Mesendoderm (in vitro differentiated cells): ENCODE measurements at regions not wholly inside any gene's neighbourhood (a gene's known extent, or its start where the extent isn't known, plus 50 kb on each side); places are given as distances from the start of the nearest gene placed in this dataset.

ENCODE experiments used
- DNase-seq: peaks from one replicate; pipeline ENCODE4 v3.0.0; 2013
- H2AK5ac ChIP-seq: 2 replicates; pipeline ENCODE4 v1.6.1; 2013; ENCODE audit warnings: low read length, inconsistent platforms
- H2BK120ac ChIP-seq: 2 replicates; pipeline ENCODE4 v1.6.1; 2013; ENCODE audit warnings: low read depth, mild to moderate bottlenecking, low read length, moderate library complexity, mixed read lengths
- H2BK15ac ChIP-seq: replicated peaks from 2 replicates; pipeline ENCODE4 v1.6.1; 2013; ENCODE audit warnings: low read depth, mild to moderate bottlenecking, moderate library complexity
- H2BK5ac ChIP-seq: 2 replicates; pipeline ENCODE4 v1.6.1; 2013; ENCODE audit warnings: low read length, inconsistent platforms
- H3K18ac ChIP-seq: 2 replicates; pipeline ENCODE4 v1.6.1; 2013; ENCODE audit warnings: mild to moderate bottlenecking, low read length, mixed read lengths
- H3K23ac ChIP-seq: one replicate; pipeline ENCODE4 v1.6.1; 2013; ENCODE audit warnings: low read length
- H3K27ac ChIP-seq: 2 replicates; pipeline ENCODE4 v1.5.1; 2013; ENCODE audit warnings: low read depth, mild to moderate bottlenecking, inconsistent platforms, low read length, moderate library complexity
- H3K27me3 ChIP-seq: 2 replicates; pipeline ENCODE4 v1.6.1; 2013; ENCODE audit warnings: low read length, control low read depth, mild to moderate bottlenecking, inconsistent platforms; ENCODE audit not compliant: insufficient read depth, poor library complexity
- H3K36me3 ChIP-seq: 2 replicates; pipeline ENCODE4 v1.6.1; 2013; ENCODE audit warnings: low read length, inconsistent platforms; ENCODE audit not compliant: control insufficient read depth, insufficient read depth
- H3K4ac ChIP-seq: one replicate; pipeline ENCODE4 v1.6.1; 2013; ENCODE audit warnings: low read depth, mild to moderate bottlenecking, low read length, moderate library complexity
- H3K4me1 ChIP-seq: 2 replicates; pipeline ENCODE4 v1.6.1; 2013; ENCODE audit warnings: low read depth, low read length, inconsistent platforms; ENCODE audit not compliant: control insufficient read depth
- H3K4me2 ChIP-seq: 2 replicates; pipeline ENCODE4 v1.6.1; 2013; ENCODE audit warnings: low read length
- H3K4me3 ChIP-seq: 2 replicates; pipeline ENCODE4 v1.5.1; 2013; ENCODE audit warnings: mild to moderate bottlenecking, low read length
- H3K56ac ChIP-seq: one replicate; pipeline ENCODE4 v1.6.1; 2013; ENCODE audit warnings: low read length
- H3K79me1 ChIP-seq: 2 replicates; pipeline ENCODE4 v1.6.1; 2013; ENCODE audit warnings: low read length, inconsistent platforms
- H3K79me2 ChIP-seq: 2 replicates; pipeline ENCODE4 v1.6.1; 2013; ENCODE audit warnings: mild to moderate bottlenecking, low read length; ENCODE audit not compliant: control insufficient read depth, insufficient read depth
- H3K9ac ChIP-seq: 2 replicates; pipeline ENCODE4 v1.6.1; 2013; ENCODE audit warnings: low read length, inconsistent platforms
- H4K5ac ChIP-seq: one replicate; pipeline ENCODE4 v1.6.1; 2013; ENCODE audit warnings: low read length
- H4K8ac ChIP-seq: one replicate; pipeline ENCODE4 v1.6.1; 2013; ENCODE audit warnings: low read depth, mild to moderate bottlenecking, control low read depth, low read length, moderate library complexity
- WGBS: extraction: QIAGEN DNeasy Blood & Tissue Kit; methylation state at CpG from one replicate; pipeline ENCODE4 v1.1.7; 2013; ENCODE audit warnings: low lambda C conversion rate, missing lambda C conversion rate; ENCODE audit not compliant: insufficient coverage; ENCODE audit errors: extremely low coverage; 5-methylcytosine and 5-hydroxymethylcytosine counted together

DNA sequence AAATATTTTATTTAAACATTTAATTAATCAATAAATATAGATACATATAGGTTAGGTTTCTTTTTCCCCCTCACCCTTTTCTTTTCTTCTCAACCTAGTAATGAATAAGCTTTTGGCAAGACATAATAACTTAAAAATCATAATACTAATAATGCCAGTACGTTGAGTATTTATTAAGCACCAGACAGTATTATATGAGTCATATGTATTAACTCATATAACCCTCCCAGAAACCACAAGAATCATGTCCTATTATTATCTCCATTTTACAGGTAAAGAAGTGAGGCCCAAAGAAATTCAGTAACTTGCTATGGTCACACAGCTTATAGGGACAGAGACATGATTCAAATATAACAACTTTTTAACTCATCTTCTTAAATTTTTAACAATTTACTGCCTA is 834.5 kb upstream of the ADGRL2 start:
- no peak overlapping the region for H4K8ac ChIP-seq
- H3K23ac ChIP-seq, result no peak overlapping the region
- H3K36me3 ChIP-seq, result no peaks in the 10 kb centered on the region
- H2BK5ac ChIP-seq, result no peak overlapping the region
- H3K4me1 ChIP-seq, result no peaks in the 10 kb centered on the region
- H3K79me2 ChIP-seq, result no peaks in the 10 kb centered on the region
- WGBS, result no CpG with 5 or more reads among the region's 1 CpG
- H3K4ac ChIP-seq, result no peak overlapping the region
- H2AK5ac ChIP-seq, result no peak overlapping the region
- no peak overlapping the region for H3K18ac ChIP-seq
- no peaks in the 10 kb centered on the region for H3K27me3 ChIP-seq
- H3K4me2 ChIP-seq, result no peak overlapping the region
- DNase-seq, result no peak
- H3K79me1 ChIP-seq, result no peaks in the 10 kb centered on the region
- no peak overlapping the region for H3K56ac ChIP-seq
- H3K9ac ChIP-seq, result no peak overlapping the region
- H2BK15ac ChIP-seq, result no peak overlapping the region
- no peak overlapping the region for H3K4me3 ChIP-seq
- no peak overlapping the region for H2BK120ac ChIP-seq
- H4K5ac ChIP-seq, result no peak overlapping the region
- H3K27ac ChIP-seq, result no peak overlapping the region

DNA sequence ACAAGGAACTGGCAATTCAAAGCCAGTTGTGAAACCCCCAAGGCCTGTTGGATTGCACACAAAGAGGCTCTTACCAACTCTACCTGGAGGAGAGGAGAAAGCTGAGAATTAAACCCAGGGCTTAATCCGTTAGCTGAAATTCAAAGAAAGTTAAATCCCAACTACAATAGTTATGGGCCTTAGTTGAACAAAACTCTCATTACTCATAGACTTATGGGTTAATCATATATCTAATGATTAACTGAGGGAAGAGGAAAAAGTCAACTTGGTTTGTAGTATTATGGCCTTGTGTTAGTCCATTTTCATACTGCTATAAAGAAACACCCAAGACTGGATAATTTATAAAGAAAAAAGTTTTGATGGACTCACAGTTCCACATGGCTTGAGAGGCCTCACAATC is 838.2 kb upstream of the ADGRL2 start:
- no peaks in the 10 kb centered on the region for H3K4me1 ChIP-seq
- no peak overlapping the region for H4K5ac ChIP-seq
- no peak overlapping the region for H3K4me3 ChIP-seq
- no peaks in the 10 kb centered on the region for H3K79me1 ChIP-seq
- H3K9ac ChIP-seq, result no peak overlapping the region
- no peak overlapping the region for H2AK5ac ChIP-seq
- H2BK120ac ChIP-seq, result no peak overlapping the region
- no peak overlapping the region for H3K56ac ChIP-seq
- no peak overlapping the region for H3K4me2 ChIP-seq
- H4K8ac ChIP-seq, result no peak overlapping the region
- WGBS, result no CpG with 5 or more reads among the region's 1 CpG
- H3K27ac ChIP-seq, result no peak overlapping the region
- no peak for DNase-seq
- no peaks in the 10 kb centered on the region for H3K79me2 ChIP-seq
- H3K23ac ChIP-seq, result no peak overlapping the region
- H3K36me3 ChIP-seq, result no peaks in the 10 kb centered on the region
- no peak overlapping the region for H3K18ac ChIP-seq
- H2BK15ac ChIP-seq, result no peak overlapping the region
- H3K4ac ChIP-seq, result no peak overlapping the region
- H2BK5ac ChIP-seq, result no peak overlapping the region
- no peaks in the 10 kb centered on the region for H3K27me3 ChIP-seq

GRCh38 chr1:80961464-80962190 is 839.1 kb upstream of the ADGRL2 start:
- no peak for DNase-seq
- no CpG with 5 or more reads among the region's 5 CpGs for WGBS
- H3K56ac ChIP-seq, result no peak overlapping the region
- no peak overlapping the region for H2AK5ac ChIP-seq
- H3K23ac ChIP-seq, result no peak overlapping the region
- H2BK5ac ChIP-seq, result no peak overlapping the region
- H3K36me3 ChIP-seq, result no peaks in the 10 kb centered on the region
- H3K79me1 ChIP-seq, result no peaks in the 10 kb centered on the region
- H3K9ac ChIP-seq, result no peak overlapping the region
- no peak overlapping the region for H2BK120ac ChIP-seq
- no peak overlapping the region for H2BK15ac ChIP-seq
- no peak overlapping the region for H3K4me3 ChIP-seq
- no peak overlapping the region for H3K4me2 ChIP-seq
- H3K4me1 ChIP-seq, result no peaks in the 10 kb centered on the region
- no peak overlapping the region for H4K5ac ChIP-seq
- H3K79me2 ChIP-seq, result no peaks in the 10 kb centered on the region
- no peak overlapping the region for H4K8ac ChIP-seq
- no peak overlapping the region for H3K18ac ChIP-seq
- H3K27ac ChIP-seq, result no peak overlapping the region
- H3K4ac ChIP-seq, result no peak overlapping the region
- H3K27me3 ChIP-seq, result no peaks in the 10 kb centered on the region

DNA sequence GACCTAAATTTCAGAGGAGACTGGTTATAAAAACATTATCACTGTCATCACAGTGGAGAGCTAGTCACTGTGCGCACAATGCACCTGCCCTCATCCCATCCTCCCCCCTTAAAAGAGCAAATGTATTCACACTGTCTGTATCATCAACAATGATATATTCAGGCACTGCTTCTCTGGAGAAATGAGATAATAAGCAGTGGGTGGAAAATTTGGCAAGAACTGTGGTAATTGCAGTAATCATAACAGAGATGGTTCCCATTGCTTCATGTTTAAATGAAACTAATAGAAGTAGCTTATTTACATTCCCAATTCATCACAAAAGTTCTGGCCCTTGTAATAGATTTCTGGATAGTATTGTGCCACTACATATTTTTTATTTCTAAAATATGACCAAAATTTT is 867.4 kb upstream of the ADGRL2 start:
- Histone ChIP-seq H3K9ac (no peak overlapping the region), H3K36me3 (no peaks in the 10 kb centered on the region), H3K56ac (no peak overlapping the region), H3K23ac (no peak overlapping the region), H2BK120ac (no peak overlapping the region), H3K27me3 (no peaks in the 10 kb centered on the region), H3K18ac (no peak overlapping the region), H3K4ac (no peak overlapping the region), H3K4me3 (no peak overlapping the region), H3K4me1 (no peaks in the 10 kb centered on the region), H3K4me2 (no peak overlapping the region), H3K27ac (no peak overlapping the region), H2AK5ac (no peak overlapping the region), H2BK5ac (no peak overlapping the region), H3K79me2 (no peaks in the 10 kb centered on the region), H3K79me1 (no peaks in the 10 kb centered on the region), H4K5ac (no peak overlapping the region), H4K8ac (no peak overlapping the region), H2BK15ac (no peak overlapping the region)
- no CpG with 5 or more reads among the region's 1 CpG for WGBS
- DNase-seq, result no peak

- Histone ChIP-seq H3K27me3 (no peaks in the 10 kb centered on the region), H3K4me2 (no peak overlapping the region), H4K5ac (no peak overlapping the region), H3K9ac (no peak overlapping the region), H3K36me3 (no peaks in the 10 kb centered on the region), H2BK120ac (no peak overlapping the region), H3K4me1 (no peaks in the 10 kb centered on the region), H2BK5ac (no peak overlapping the region), H3K4ac (no peak overlapping the region), H3K27ac (no peak overlapping the region), H3K18ac (no peak overlapping the region), H4K8ac (no peak overlapping the region), H3K79me1 (no peaks in the 10 kb centered on the region), H2AK5ac (no peak overlapping the region), H2BK15ac (no peak overlapping the region), H3K4me3 (no peak overlapping the region), H3K23ac (no peak overlapping the region), H3K79me2 (no peaks in the 10 kb centered on the region), H3K56ac (no peak overlapping the region)
- DNase-seq, result no peak
Measured at GRCh38 chr1:80931178-80931577, 869.6 kb upstream of the ADGRL2 start.

DNA sequence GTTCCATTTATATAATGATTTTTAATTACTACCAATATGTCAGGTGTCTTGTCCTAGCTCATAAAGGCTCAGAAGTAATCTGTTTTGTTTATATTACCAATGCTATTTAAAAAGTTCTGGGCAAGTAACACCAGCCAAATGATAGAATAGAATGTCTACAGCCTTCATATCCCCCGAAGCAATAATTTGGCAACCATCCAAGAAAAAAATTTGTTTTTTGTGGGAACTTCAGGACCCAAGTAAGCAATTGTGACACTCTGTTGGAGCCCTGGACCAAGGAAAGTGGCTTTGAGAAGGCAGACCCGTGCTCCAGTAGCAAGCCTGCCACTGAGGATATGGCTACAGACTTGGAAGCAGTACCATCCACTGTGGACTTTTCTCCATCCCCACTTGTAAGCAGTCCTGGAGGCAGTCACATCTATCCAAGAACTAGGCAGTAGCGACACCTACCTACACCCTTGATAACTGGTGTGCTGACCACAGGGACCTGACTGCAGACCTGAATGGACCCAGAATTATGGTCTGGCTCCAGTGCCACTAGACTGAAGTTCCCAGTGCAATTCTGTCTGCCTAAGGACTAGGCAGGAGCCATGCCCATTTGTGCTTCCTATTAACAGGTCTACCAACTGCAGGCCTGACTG is 870.7 kb upstream of the ADGRL2 start:
- no peak overlapping the region for H2BK15ac ChIP-seq
- H4K5ac ChIP-seq, result no peak overlapping the region
- no peak for DNase-seq
- no peaks in the 10 kb centered on the region for H3K4me1 ChIP-seq
- no peak overlapping the region for H3K4me3 ChIP-seq
- H3K4ac ChIP-seq, result no peak overlapping the region
- H3K9ac ChIP-seq, result no peak overlapping the region
- H3K4me2 ChIP-seq, result no peak overlapping the region
- H3K79me1 ChIP-seq, result no peaks in the 10 kb centered on the region
- H3K18ac ChIP-seq, result no peak overlapping the region
- H2BK120ac ChIP-seq, result no peak overlapping the region
- no peaks in the 10 kb centered on the region for H3K79me2 ChIP-seq
- WGBS, result no CpG with 5 or more reads among the region's 3 CpGs
- H3K23ac ChIP-seq, result no peak overlapping the region
- H4K8ac ChIP-seq, result no peak overlapping the region
- H2AK5ac ChIP-seq, result no peak overlapping the region
- no peaks in the 10 kb centered on the region for H3K27me3 ChIP-seq
- H3K56ac ChIP-seq, result no peak overlapping the region
- H3K27ac ChIP-seq, result no peak overlapping the region
- H2BK5ac ChIP-seq, result no peak overlapping the region
- no peaks in the 10 kb centered on the region for H3K36me3 ChIP-seq
